Neutrophil (primary cell): ENCODE measurements at regions not wholly inside any gene's neighbourhood (a gene's known extent, or its start where the extent isn't known, plus 50 kb on each side); places are given as distances from the start of the nearest gene placed in this dataset.

ENCODE experiments used
- H3K27ac ChIP-seq: fragments of 200-600 bp; sonication (generic); 2 replicates; pipeline ENCODE4 v1.5.1; 2016; ENCODE audit warnings: mild to moderate bottlenecking, moderate library complexity
- H3K27me3 ChIP-seq: fragments of 200-600 bp; sonication (generic); 2 replicates; pipeline ENCODE4 v1.6.0; 2016; ENCODE audit warnings: mild to moderate bottlenecking
- H3K36me3 ChIP-seq: fragments of 200-600 bp; sonication (generic); 2 replicates; pipeline ENCODE4 v1.5.1; 2017
- H3K4me1 ChIP-seq, 2 experiments: fragments of 200-600 bp in 1 of 2; sonication (generic) in 1 of 2; 1 replicate in 1 of 2; 2 replicates in 1 of 2; pipeline versions ENCODE4 v1.5.1 to v1.6.1; 2013 to 2016; ENCODE audit warnings: low read depth in 1 of 2, low read length in 1 of 2, mild to moderate bottlenecking in 1 of 2, moderate library complexity in 1 of 2; ENCODE audit not compliant: control insufficient read depth in 1 of 2, insufficient read depth in 1 of 2
- H3K4me3 ChIP-seq, 2 experiments: fragments of 200-600 bp in 1 of 2; sonication (generic) in 1 of 2; 1 replicate in 1 of 2; 2 replicates in 1 of 2; pipeline ENCODE4 v1.5.1; 2013 to 2016; ENCODE audit warnings: low read depth in 1 of 2, low read length in 1 of 2, mild to moderate bottlenecking in 1 of 2, moderate library complexity in 1 of 2
- H3K9me3 ChIP-seq: fragments of 200-600 bp; sonication (generic); 2 replicates; pipeline ENCODE4 v1.5.1; 2016
- CTCF ChIP-seq: fragments of 200-600 bp; sonication (generic); IDR thresholded peaks from 2 replicates; pipeline ENCODE4 v1.5.1; 2016; ENCODE audit warnings: antibody characterized with exemption

DNA sequence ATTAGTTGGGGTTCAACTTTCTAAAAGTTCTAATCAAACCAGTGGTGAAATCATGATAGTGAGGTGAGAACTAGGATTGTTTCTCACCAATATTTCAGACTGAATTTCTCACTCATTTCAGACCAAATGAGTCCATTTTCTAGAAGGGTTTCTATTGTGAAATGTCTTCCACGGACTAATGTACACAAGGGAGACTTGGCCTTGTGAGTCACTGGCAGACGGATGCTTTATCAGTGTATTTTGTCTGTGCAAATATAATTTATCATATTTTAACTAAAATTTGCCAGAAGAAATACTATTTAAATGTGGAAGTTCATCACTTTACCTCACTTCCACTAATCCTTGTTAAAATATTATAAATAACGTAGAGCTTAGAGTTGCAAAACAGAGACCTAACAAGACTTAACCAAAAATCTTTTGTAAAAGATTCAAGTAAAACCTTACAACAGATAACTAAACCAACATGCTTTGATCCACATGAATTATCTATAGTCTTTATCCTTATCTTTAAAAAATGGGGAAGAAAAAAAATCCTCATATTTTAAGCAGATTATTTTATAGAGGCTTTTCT is 506.0 kb upstream of the FAM241A start:
- Histone ChIP-seq H3K4me1 (no peaks in the 10 kb centered on the region), H3K36me3 (no peaks in the 10 kb centered on the region), H3K9me3 (no peaks in the 10 kb centered on the region), H3K27ac (no peak overlapping the region), H3K27me3 (no peaks in the 10 kb centered on the region), H3K4me3 (no peak overlapping the region)
- no peak for TF ChIP-seq CTCF

GRCh38 chr4:111639876-111640275 is 505.4 kb upstream of the FAM241A start:
- Histone ChIP-seq H3K36me3 (no peaks in the 10 kb centered on the region), H3K27me3 (no peaks in the 10 kb centered on the region), H3K27ac (no peak overlapping the region), H3K4me3 (no peak overlapping the region), H3K4me1 (no peaks in the 10 kb centered on the region), H3K9me3 (no peaks in the 10 kb centered on the region)
- TF ChIP-seq CTCF: no peak

DNA sequence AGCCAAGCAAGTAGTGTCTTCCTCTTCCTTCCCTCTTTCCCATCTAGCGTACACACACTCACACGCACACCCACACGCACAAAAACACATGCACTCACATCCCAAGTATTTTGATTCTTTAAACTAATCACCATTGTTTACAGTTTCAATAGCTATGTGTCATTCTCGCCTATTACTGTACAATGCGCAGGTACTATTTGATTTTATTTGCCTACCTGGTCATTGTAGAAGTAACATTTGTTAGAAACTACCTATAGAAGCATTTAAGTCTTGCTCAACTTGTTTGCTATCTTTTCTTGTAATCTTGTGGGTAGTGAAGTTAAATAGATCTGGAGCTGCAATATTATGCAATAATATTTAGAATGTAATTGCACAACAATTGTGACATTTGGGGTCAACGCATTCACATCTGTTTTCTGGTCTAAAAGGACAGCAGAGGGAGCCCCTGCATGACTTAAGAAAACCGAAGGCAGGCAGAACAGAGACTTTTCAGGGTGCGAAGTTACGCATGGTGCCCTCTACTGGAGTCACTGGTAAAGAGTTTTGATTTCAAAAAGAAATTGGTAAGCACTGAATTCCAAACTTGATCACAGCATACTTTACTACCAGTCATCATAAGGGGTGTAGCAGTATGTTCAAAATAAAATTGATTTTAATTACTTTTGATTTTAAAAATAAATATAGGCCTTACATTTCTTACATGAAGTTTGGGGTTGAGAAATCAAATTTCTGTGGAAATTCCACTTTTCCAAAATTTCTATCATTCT is 503.3 kb upstream of the FAM241A start:
- H3K9me3 ChIP-seq: no peaks in the 10 kb centered on the region
- TF ChIP-seq CTCF: no peak
- H3K27ac ChIP-seq: no peak overlapping the region
- no peaks in the 10 kb centered on the region for H3K36me3 ChIP-seq
- no peaks in the 10 kb centered on the region for H3K27me3 ChIP-seq
- H3K4me3 ChIP-seq: no peak overlapping the region
- no peaks in the 10 kb centered on the region for H3K4me1 ChIP-seq

GRCh38 chr4:111648056-111648455 is 497.2 kb upstream of the FAM241A start:
- no peak for TF ChIP-seq CTCF
- H3K36me3 ChIP-seq: no peaks in the 10 kb centered on the region
- H3K27ac ChIP-seq: no peak overlapping the region
- H3K4me1 ChIP-seq: no peaks in the 10 kb centered on the region
- H3K27me3 ChIP-seq: no peaks in the 10 kb centered on the region
- H3K4me3 ChIP-seq: no peak overlapping the region
- no peaks in the 10 kb centered on the region for H3K9me3 ChIP-seq

DNA sequence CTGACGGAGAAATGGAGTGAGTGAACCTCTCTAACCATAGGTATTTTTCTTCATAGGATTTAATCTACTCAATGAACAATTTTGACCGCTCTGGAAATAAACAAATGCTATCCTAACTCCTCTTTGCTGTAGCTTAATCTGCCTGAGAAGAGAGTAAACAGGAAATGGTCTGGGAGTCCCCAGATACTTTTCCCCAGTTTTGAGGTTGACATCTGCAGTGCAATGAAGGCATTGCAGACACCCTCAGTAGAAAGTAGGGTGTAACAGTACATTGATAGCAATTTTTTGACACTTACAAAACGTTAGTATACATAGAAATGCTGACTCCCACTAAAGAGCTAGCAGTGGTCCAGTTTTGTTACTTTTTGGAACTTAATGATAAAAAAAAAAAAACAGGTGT is 495.9 kb upstream of the FAM241A start:
- Histone ChIP-seq H3K27me3 (no peaks in the 10 kb centered on the region), H3K4me1 (no peaks in the 10 kb centered on the region), H3K4me3 (no peak overlapping the region), H3K27ac (no peak overlapping the region), H3K9me3 (no peaks in the 10 kb centered on the region), H3K36me3 (no peaks in the 10 kb centered on the region)
- no peak for TF ChIP-seq CTCF
